ENCODE measurements at regions not wholly inside any gene's neighbourhood (a gene's known extent, or its start where the extent isn't known, plus 50 kb on each side); places are given as distances from the start of the nearest gene placed in this dataset.

GRCh38 chr14:38405851-38406635 is 150.2 kb upstream of the CLEC14A start:
- ATAC-seq (replicated peaks in 1 of 4), result no peak
- Mint-ChIP-seq H3K4me1 (no peaks in the 10 kb centered on the region), H3K27ac (no peak overlapping the region), H3K4me3 (no peak overlapping the region), H3K36me3 (no peaks in the 10 kb centered on the region), H3K9me3 (peaks cover 0 to 4% (median 0%) of the 10 kb centered on the region in 3 donors), H3K27me3 (peaks cover 0 to 9% of the 10 kb centered on the region in 2 donors)
- Histone ChIP-seq H3K4me1 (ENCODE audit: control insufficient read depth in 1 of 2, extremely low read depth in 1 of 2, insufficient read depth in 2 of 2, low read length in 2 of 2) (no peaks in the 10 kb centered on the region), H3K36me3 (ENCODE audit: control insufficient read depth in 2 of 2, extremely low read depth in 1 of 2, insufficient read depth in 1 of 2, low read length in 1 of 2) (no peaks in the 10 kb centered on the region), H3K4me3 (ENCODE audit: control insufficient read depth in 1 of 2, extremely low read depth in 1 of 2, low read length in 1 of 2) (no peak overlapping the region), H3K27me3 (replicated peaks in 1 of 2; ENCODE audit: control insufficient read depth in 2 of 2, extremely low read depth in 1 of 2, insufficient read depth in 2 of 2, low read length in 1 of 2) (no peaks in the 10 kb centered on the region), H3K27ac (ENCODE audit: low read length) (no peak overlapping the region), H3K9me3 (no peaks in the 10 kb centered on the region)
- DNase-seq, result no peak
- ChIA-PET POLR2A (no interaction called here), CTCF (no interaction called here)
- no CpG with 5 or more reads among the region's 3 CpGs for WGBS (ENCODE audit: insufficient coverage)

- no peak for ATAC-seq (replicated peaks in 1 of 4)
- no peaks in the 10 kb centered on the region for H3K4me1 ChIP-seq (ENCODE audit: control insufficient read depth in 1 of 2, extremely low read depth in 1 of 2, insufficient read depth in 2 of 2, low read length in 2 of 2)
- WGBS (ENCODE audit: insufficient coverage), result no CpG with 5 or more reads among the region's 2 CpGs
These were observed 148.7 kb upstream of the CLEC14A start for GRCh38 chr14:38404616-38405015.

DNA sequence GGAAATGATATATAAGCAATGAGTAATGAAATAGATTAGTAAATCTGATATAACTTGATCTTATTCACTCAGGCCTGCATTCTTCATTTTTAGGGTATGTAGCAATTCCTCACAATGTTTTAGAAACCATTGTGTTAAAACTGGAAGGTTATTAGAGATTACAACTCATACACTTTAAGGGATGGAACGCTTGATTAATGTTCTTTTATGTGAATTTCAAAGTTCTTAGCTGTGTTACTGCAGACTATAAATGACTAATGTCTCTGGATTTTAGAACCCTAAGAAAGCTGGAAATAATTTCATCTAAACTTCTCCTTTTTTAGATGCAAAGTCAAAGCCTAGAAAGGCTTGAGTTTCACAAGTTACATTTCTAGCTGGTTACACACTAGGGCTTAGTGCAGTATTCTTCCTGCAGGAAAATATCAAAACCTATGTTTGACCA is 148.2 kb upstream of the CLEC14A start:
- H3K9me3 Mint-ChIP-seq, result peaks cover 0 to 4% (median 0%) of the 10 kb centered on the region in 3 donors
- no peaks in the 10 kb centered on the region for H3K4me1 ChIP-seq (ENCODE audit: control insufficient read depth in 1 of 2, extremely low read depth in 1 of 2, insufficient read depth in 2 of 2, low read length in 2 of 2)
- no peaks in the 10 kb centered on the region for H3K9me3 ChIP-seq
- H3K27ac Mint-ChIP-seq, result no peak overlapping the region
- DNase-seq, result no peak
- WGBS (ENCODE audit: insufficient coverage), result no CpG with 5 or more reads among the region's 1 CpG
- H3K4me3 ChIP-seq (ENCODE audit: control insufficient read depth in 1 of 2, extremely low read depth in 1 of 2, low read length in 1 of 2), result no peak overlapping the region
- H3K27me3 ChIP-seq (replicated peaks in 1 of 2; ENCODE audit: control insufficient read depth in 2 of 2, extremely low read depth in 1 of 2, insufficient read depth in 2 of 2, low read length in 1 of 2), result no peaks in the 10 kb centered on the region
- CTCF ChIA-PET, result no interaction called here
- H3K4me1 Mint-ChIP-seq, result no peaks in the 10 kb centered on the region
- no peaks in the 10 kb centered on the region for H3K36me3 ChIP-seq (ENCODE audit: control insufficient read depth in 2 of 2, extremely low read depth in 1 of 2, insufficient read depth in 1 of 2, low read length in 1 of 2)
- H3K4me3 Mint-ChIP-seq, result no peak overlapping the region
- peaks cover 0 to 11% of the 10 kb centered on the region in 2 donors for H3K27me3 Mint-ChIP-seq
- no peak for ATAC-seq (replicated peaks in 1 of 4)
- no peaks in the 10 kb centered on the region for H3K36me3 Mint-ChIP-seq
- POLR2A ChIA-PET, result no interaction called here
- H3K27ac ChIP-seq (ENCODE audit: low read length), result no peak overlapping the region

More at GRCh38 chr14:38404616-38405015, 148.7 kb upstream of the CLEC14A start:
- H3K36me3 Mint-ChIP-seq, result no peaks in the 10 kb centered on the region
- no peaks in the 10 kb centered on the region for H3K27me3 ChIP-seq (replicated peaks in 1 of 2; ENCODE audit: control insufficient read depth in 2 of 2, extremely low read depth in 1 of 2, insufficient read depth in 2 of 2, low read length in 1 of 2)
- H3K27me3 Mint-ChIP-seq, result peaks cover 0 to 9% of the 10 kb centered on the region in 2 donors
- no peak overlapping the region for H3K27ac ChIP-seq (ENCODE audit: low read length)
- no peak for DNase-seq
- H3K27ac Mint-ChIP-seq, result no peak overlapping the region
- H3K4me3 ChIP-seq (ENCODE audit: control insufficient read depth in 1 of 2, extremely low read depth in 1 of 2, low read length in 1 of 2), result no peak overlapping the region
- no peaks in the 10 kb centered on the region for H3K9me3 ChIP-seq
- ChIA-PET POLR2A (no interaction called here), CTCF (no interaction called here)
- no peak overlapping the region for H3K4me3 Mint-ChIP-seq
- no peaks in the 10 kb centered on the region for H3K4me1 Mint-ChIP-seq
- no peaks in the 10 kb centered on the region for H3K36me3 ChIP-seq (ENCODE audit: control insufficient read depth in 2 of 2, extremely low read depth in 1 of 2, insufficient read depth in 1 of 2, low read length in 1 of 2)
- peaks cover 0 to 4% (median 0%) of the 10 kb centered on the region in 3 donors for H3K9me3 Mint-ChIP-seq

GRCh38 chr14:38400751-38401150 is 144.9 kb upstream of the CLEC14A start:
- H3K4me1 ChIP-seq (ENCODE audit: control insufficient read depth in 1 of 2, extremely low read depth in 1 of 2, insufficient read depth in 2 of 2, low read length in 2 of 2), result no peaks in the 10 kb centered on the region
- no peaks in the 10 kb centered on the region for H3K36me3 ChIP-seq (ENCODE audit: control insufficient read depth in 2 of 2, extremely low read depth in 1 of 2, insufficient read depth in 1 of 2, low read length in 1 of 2)
- Mint-ChIP-seq H3K36me3 (no peaks in the 10 kb centered on the region), H3K4me3 (no peak overlapping the region), H3K9me3 (peaks cover 0 to 4% (median 0%) of the 10 kb centered on the region in 3 donors), H3K27ac (no peak overlapping the region), H3K4me1 (no peaks in the 10 kb centered on the region), H3K27me3 (peaks cover 0 to 12% of the 10 kb centered on the region in 2 donors)
- DNase-seq (no peak), ATAC-seq (replicated peaks in 1 of 4) (no peak)
- ChIA-PET POLR2A (no interaction called here), CTCF (no interaction called here)
- H3K9me3 ChIP-seq, result no peaks in the 10 kb centered on the region
- H3K27ac ChIP-seq (ENCODE audit: low read length), result no peak overlapping the region
- no CpG with 5 or more reads among the region's 3 CpGs for WGBS (ENCODE audit: insufficient coverage)
- H3K27me3 ChIP-seq (replicated peaks in 1 of 2; ENCODE audit: control insufficient read depth in 2 of 2, extremely low read depth in 1 of 2, insufficient read depth in 2 of 2, low read length in 1 of 2), result no peaks in the 10 kb centered on the region
- H3K4me3 ChIP-seq (ENCODE audit: control insufficient read depth in 1 of 2, extremely low read depth in 1 of 2, low read length in 1 of 2), result no peak overlapping the region

DNA sequence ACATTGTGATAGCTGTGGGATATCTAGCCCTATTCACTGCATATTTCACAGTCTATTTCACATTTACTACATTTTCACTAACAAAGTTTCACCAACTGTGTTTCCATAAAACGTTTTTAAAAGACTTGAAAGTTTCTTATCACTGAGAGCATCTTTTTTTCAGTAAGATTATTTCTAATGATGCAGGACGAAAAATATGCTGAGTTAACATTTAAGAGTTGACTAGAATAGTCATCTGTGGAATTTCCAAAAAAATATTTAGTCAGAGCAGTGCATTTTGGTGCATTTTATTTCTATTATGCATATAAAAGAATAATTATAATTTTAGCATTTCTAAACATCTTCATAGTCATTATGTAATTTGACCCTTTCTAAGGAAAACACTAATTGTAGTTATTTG is 143.8 kb upstream of the CLEC14A start:
- ChIA-PET POLR2A (no interaction called here), CTCF (no interaction called here)
- Histone ChIP-seq H3K4me3 (ENCODE audit: control insufficient read depth in 1 of 2, extremely low read depth in 1 of 2, low read length in 1 of 2) (no peak overlapping the region), H3K36me3 (ENCODE audit: control insufficient read depth in 2 of 2, extremely low read depth in 1 of 2, insufficient read depth in 1 of 2, low read length in 1 of 2) (no peaks in the 10 kb centered on the region), H3K9me3 (no peaks in the 10 kb centered on the region), H3K4me1 (ENCODE audit: control insufficient read depth in 1 of 2, extremely low read depth in 1 of 2, insufficient read depth in 2 of 2, low read length in 2 of 2) (no peaks in the 10 kb centered on the region), H3K27me3 (replicated peaks in 1 of 2; ENCODE audit: control insufficient read depth in 2 of 2, extremely low read depth in 1 of 2, insufficient read depth in 2 of 2, low read length in 1 of 2) (no peaks in the 10 kb centered on the region), H3K27ac (ENCODE audit: low read length) (no peak overlapping the region)
- no peaks in the 10 kb centered on the region for H3K36me3 Mint-ChIP-seq
- H3K4me1 Mint-ChIP-seq, result no peaks in the 10 kb centered on the region
- no peak for DNase-seq
- no CpG with 5 or more reads among the region's 2 CpGs for WGBS (ENCODE audit: insufficient coverage)
- no peak for ATAC-seq (replicated peaks in 1 of 4)
- H3K27me3 Mint-ChIP-seq, result peaks cover 0 to 12% of the 10 kb centered on the region in 2 donors
- H3K9me3 Mint-ChIP-seq, result peaks cover 0 to 4% (median 0%) of the 10 kb centered on the region in 3 donors
- no peak overlapping the region for H3K4me3 Mint-ChIP-seq
- no peak overlapping the region for H3K27ac Mint-ChIP-seq

GRCh38 chr14:38394767-38395166 is 138.9 kb upstream of the CLEC14A start:
- Histone ChIP-seq H3K4me3 (ENCODE audit: control insufficient read depth in 1 of 2, extremely low read depth in 1 of 2, low read length in 1 of 2) (no peak overlapping the region), H3K36me3 (ENCODE audit: control insufficient read depth in 2 of 2, extremely low read depth in 1 of 2, insufficient read depth in 1 of 2, low read length in 1 of 2) (no peaks in the 10 kb centered on the region), H3K27me3 (replicated peaks in 1 of 2; ENCODE audit: control insufficient read depth in 2 of 2, extremely low read depth in 1 of 2, insufficient read depth in 2 of 2, low read length in 1 of 2) (no peaks in the 10 kb centered on the region), H3K9me3 (no peaks in the 10 kb centered on the region), H3K4me1 (ENCODE audit: control insufficient read depth in 1 of 2, extremely low read depth in 1 of 2, insufficient read depth in 2 of 2, low read length in 2 of 2) (no peaks in the 10 kb centered on the region), H3K27ac (ENCODE audit: low read length) (no peak overlapping the region)
- Mint-ChIP-seq H3K9me3 (peaks cover 0 to 4% (median 0%) of the 10 kb centered on the region in 3 donors), H3K36me3 (no peaks in the 10 kb centered on the region), H3K27me3 (peaks cover 0 to 8% of the 10 kb centered on the region in 2 donors), H3K4me1 (no peaks in the 10 kb centered on the region), H3K27ac (no peak overlapping the region), H3K4me3 (no peak overlapping the region)
- DNase-seq (no peak), ATAC-seq (replicated peaks in 1 of 4) (no peak)
- ChIA-PET CTCF (no interaction called here), POLR2A (no interaction called here)
